ENCODE measurements at regions not wholly inside any gene's neighbourhood (a gene's known extent, or its start where the extent isn't known, plus 50 kb on each side); places are given as distances from the start of the nearest gene placed in this dataset.

- TF ChIP-seq GATA3 (IDR thresholded peaks at IDR 0.05; ENCODE audit: low read depth, low read length): no peak
- TF ChIP-seq GATA2 (IDR thresholded peaks at IDR 0.05; ENCODE audit: low read depth, low read length): no peak
Measured at GRCh38 chr15:47203993-47204392, 513.3 kb upstream of the SEMA6D start.
